ENCODE measurements at regions not wholly inside any gene's neighbourhood (a gene's known extent, or its start where the extent isn't known, plus 50 kb on each side); places are given as distances from the start of the nearest gene placed in this dataset.

- TF ChIP-seq POLR2AphosphoS5 (IDR thresholded peaks at IDR 0.05; ENCODE audit: low read depth, low read length) (no peak), SPI1 (IDR thresholded peaks at IDR 0.05; ENCODE audit: low read depth, low read length) (no peak), TAF1 (IDR thresholded peaks at IDR 0.05; ENCODE audit: low read depth, low read length) (no peak), POU2F2 (IDR thresholded peaks at IDR 0.05; ENCODE audit: low read depth, low read length) (no peak), PAX5 (IDR thresholded peaks at IDR 0.05; ENCODE audit: insufficient read depth, low read length, severe bottlenecking) (no peak), POLR2A (IDR thresholded peaks at IDR 0.05; ENCODE audit: low read depth, low read length) (no peak)
- FAIRE-seq (no peak), DNase-seq (ENCODE audit: insufficient read length, low spot score) (no peak)
These were observed 491.2 kb upstream of the FLRT2 start for GRCh38 chr14:85038526-85039352.

DNA sequence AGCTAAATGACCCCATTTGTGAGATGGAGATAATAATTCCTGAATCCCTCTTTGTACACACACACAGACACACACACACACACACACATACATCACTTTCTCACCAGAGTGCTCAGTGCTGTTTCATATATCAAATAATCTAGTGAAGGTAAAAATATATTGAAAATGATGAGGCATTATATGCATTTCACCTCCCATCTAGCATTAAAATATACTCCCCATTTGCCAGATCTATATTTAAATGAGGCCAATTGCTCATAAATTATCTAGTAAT is 490.7 kb upstream of the FLRT2 start:
- DNase-seq (ENCODE audit: insufficient read length, low spot score) (no peak), FAIRE-seq (no peak)
- TF ChIP-seq TAF1 (IDR thresholded peaks at IDR 0.05; ENCODE audit: low read depth, low read length): no peak
- no peak for TF ChIP-seq POLR2A (IDR thresholded peaks at IDR 0.05; ENCODE audit: low read depth, low read length)
- TF ChIP-seq SPI1 (IDR thresholded peaks at IDR 0.05; ENCODE audit: low read depth, low read length): no peak
- TF ChIP-seq PAX5 (IDR thresholded peaks at IDR 0.05; ENCODE audit: insufficient read depth, low read length, severe bottlenecking): no peak
- no peak for TF ChIP-seq POU2F2 (IDR thresholded peaks at IDR 0.05; ENCODE audit: low read depth, low read length)

GRCh38 chr14:85040046-85040685 is 489.8 kb upstream of the FLRT2 start:
- DNase-seq (ENCODE audit: insufficient read length, low spot score) (no peak), FAIRE-seq (no peak)
- TF ChIP-seq POLR2AphosphoS5 (IDR thresholded peaks at IDR 0.05; ENCODE audit: low read depth, low read length) (no peak), POU2F2 (IDR thresholded peaks at IDR 0.05; ENCODE audit: low read depth, low read length) (no peak)

DNA sequence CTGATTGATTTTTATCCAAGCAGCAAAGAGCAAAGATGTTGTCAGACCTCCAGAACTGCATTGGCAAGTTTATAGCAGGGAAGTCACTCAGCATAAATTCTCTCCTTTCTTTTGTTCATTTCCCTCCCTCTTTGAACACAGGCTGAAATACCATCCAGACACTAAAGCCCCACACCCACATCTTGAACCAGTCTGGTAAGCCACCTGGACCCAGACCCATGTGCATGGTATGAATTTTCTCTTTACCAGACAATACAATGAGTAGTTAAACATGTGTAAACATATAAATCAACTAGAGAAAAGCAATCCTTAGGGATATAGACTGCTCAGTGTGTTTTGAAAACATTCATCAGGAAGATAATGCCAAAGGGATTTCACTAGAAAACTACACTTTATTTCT is 488.3 kb upstream of the FLRT2 start:
- DNase-seq (ENCODE audit: insufficient read length, low spot score): no peak
- no peak for TF ChIP-seq POLR2AphosphoS5 (IDR thresholded peaks at IDR 0.05; ENCODE audit: low read depth, low read length)
- no peak for TF ChIP-seq TAF1 (IDR thresholded peaks at IDR 0.05; ENCODE audit: low read depth, low read length)
- no peak for TF ChIP-seq POU2F2 (IDR thresholded peaks at IDR 0.05; ENCODE audit: low read depth, low read length)
- TF ChIP-seq PAX5 (IDR thresholded peaks at IDR 0.05; ENCODE audit: insufficient read depth, low read length, severe bottlenecking): no peak
- no peak for TF ChIP-seq POLR2A (IDR thresholded peaks at IDR 0.05; ENCODE audit: low read depth, low read length)
- TF ChIP-seq SPI1 (IDR thresholded peaks at IDR 0.05; ENCODE audit: low read depth, low read length): no peak
- FAIRE-seq: no peak

DNA sequence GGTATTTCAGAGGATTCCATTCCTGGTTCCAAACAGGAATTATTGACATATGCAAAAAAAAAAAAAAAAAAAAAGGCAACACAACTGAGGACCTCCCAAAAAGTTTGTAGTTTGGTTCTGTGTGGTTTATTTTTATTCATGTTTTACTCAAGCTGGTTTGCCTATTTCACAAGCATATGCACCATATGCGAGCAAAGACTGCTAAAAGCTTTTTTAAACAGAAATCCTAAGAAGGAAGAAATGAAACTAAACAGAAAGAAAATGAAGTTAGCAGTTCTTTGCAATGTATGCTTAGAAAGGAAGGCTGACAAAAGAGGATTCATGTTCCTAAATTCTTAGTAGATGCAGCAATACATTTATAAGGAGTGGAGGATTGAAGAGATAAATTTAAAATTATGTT is 487.6 kb upstream of the FLRT2 start:
- DNase-seq (ENCODE audit: insufficient read length, low spot score): no peak
- no peak for TF ChIP-seq POLR2A (IDR thresholded peaks at IDR 0.05; ENCODE audit: low read depth, low read length)
- no peak for TF ChIP-seq POLR2AphosphoS5 (IDR thresholded peaks at IDR 0.05; ENCODE audit: low read depth, low read length)
- TF ChIP-seq PAX5 (IDR thresholded peaks at IDR 0.05; ENCODE audit: insufficient read depth, low read length, severe bottlenecking): no peak
- TF ChIP-seq TAF1 (IDR thresholded peaks at IDR 0.05; ENCODE audit: low read depth, low read length): no peak
- no peak for TF ChIP-seq SPI1 (IDR thresholded peaks at IDR 0.05; ENCODE audit: low read depth, low read length)
- no peak for TF ChIP-seq POU2F2 (IDR thresholded peaks at IDR 0.05; ENCODE audit: low read depth, low read length)
- no peak for FAIRE-seq

DNA sequence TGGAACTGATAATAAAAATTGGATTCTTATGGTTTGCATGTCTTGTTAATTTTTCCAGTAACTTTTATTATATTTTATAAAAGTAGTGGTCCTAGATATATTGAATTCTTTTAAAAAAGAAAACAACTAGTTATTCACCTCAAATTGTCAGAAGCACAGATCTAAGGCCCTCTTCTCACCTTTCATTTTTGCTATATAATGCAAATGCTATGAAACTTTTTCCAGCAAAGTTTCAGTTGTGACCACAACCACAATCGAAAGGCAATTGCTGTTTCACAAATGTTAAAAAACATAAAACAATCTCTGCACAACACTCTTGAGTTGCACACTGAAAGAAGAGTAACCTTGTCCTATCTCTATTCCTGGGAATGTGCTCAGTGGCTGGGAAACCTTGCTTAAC is 479.8 kb upstream of the FLRT2 start:
- TF ChIP-seq TAF1 (IDR thresholded peaks at IDR 0.05; ENCODE audit: low read depth, low read length) (no peak), POLR2AphosphoS5 (IDR thresholded peaks at IDR 0.05; ENCODE audit: low read depth, low read length) (no peak), POU2F2 (IDR thresholded peaks at IDR 0.05; ENCODE audit: low read depth, low read length) (no peak), PAX5 (IDR thresholded peaks at IDR 0.05; ENCODE audit: insufficient read depth, low read length, severe bottlenecking) (no peak), POLR2A (IDR thresholded peaks at IDR 0.05; ENCODE audit: low read depth, low read length) (no peak), SPI1 (IDR thresholded peaks at IDR 0.05; ENCODE audit: low read depth, low read length) (no peak)
- FAIRE-seq (no peak), DNase-seq (ENCODE audit: insufficient read length, low spot score) (no peak)

DNA sequence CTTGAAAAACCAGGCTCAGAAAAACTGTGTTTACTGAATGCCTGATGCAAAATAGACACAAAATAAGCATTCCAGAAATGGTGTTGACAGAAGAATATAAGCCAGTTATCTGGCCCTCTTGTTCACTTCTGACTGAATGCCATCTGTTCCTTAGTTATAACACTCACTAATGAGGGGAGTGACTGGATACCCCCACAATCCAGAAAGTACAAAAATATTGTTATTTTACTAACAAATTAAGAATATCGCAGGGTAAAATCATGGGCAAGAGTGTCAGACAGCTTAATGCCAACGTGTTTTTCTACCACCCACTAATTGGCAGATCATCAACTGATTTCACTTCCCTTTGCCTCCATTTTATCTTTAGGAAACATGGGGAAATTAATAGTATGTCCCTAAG is 477.3 kb upstream of the FLRT2 start:
- TF ChIP-seq POLR2AphosphoS5 (IDR thresholded peaks at IDR 0.05; ENCODE audit: low read depth, low read length): no peak
- no peak for TF ChIP-seq POU2F2 (IDR thresholded peaks at IDR 0.05; ENCODE audit: low read depth, low read length)
- TF ChIP-seq PAX5 (IDR thresholded peaks at IDR 0.05; ENCODE audit: insufficient read depth, low read length, severe bottlenecking): no peak
- no peak for TF ChIP-seq TAF1 (IDR thresholded peaks at IDR 0.05; ENCODE audit: low read depth, low read length)
- no peak for TF ChIP-seq SPI1 (IDR thresholded peaks at IDR 0.05; ENCODE audit: low read depth, low read length)
- no peak for TF ChIP-seq POLR2A (IDR thresholded peaks at IDR 0.05; ENCODE audit: low read depth, low read length)
- no peak for DNase-seq (ENCODE audit: insufficient read length, low spot score)
- no peak for FAIRE-seq

GRCh38 chr14:85054178-85054577 is 475.8 kb upstream of the FLRT2 start:
- no peak for TF ChIP-seq TAF1 (IDR thresholded peaks at IDR 0.05; ENCODE audit: low read depth, low read length)
- no peak for TF ChIP-seq POU2F2 (IDR thresholded peaks at IDR 0.05; ENCODE audit: low read depth, low read length)
- TF ChIP-seq POLR2AphosphoS5 (IDR thresholded peaks at IDR 0.05; ENCODE audit: low read depth, low read length): no peak
- TF ChIP-seq POLR2A (IDR thresholded peaks at IDR 0.05; ENCODE audit: low read depth, low read length): no peak
- TF ChIP-seq SPI1 (IDR thresholded peaks at IDR 0.05; ENCODE audit: low read depth, low read length): no peak
- no peak for TF ChIP-seq PAX5 (IDR thresholded peaks at IDR 0.05; ENCODE audit: insufficient read depth, low read length, severe bottlenecking)
- DNase-seq (ENCODE audit: insufficient read length, low spot score) (no peak), FAIRE-seq (no peak)

DNA sequence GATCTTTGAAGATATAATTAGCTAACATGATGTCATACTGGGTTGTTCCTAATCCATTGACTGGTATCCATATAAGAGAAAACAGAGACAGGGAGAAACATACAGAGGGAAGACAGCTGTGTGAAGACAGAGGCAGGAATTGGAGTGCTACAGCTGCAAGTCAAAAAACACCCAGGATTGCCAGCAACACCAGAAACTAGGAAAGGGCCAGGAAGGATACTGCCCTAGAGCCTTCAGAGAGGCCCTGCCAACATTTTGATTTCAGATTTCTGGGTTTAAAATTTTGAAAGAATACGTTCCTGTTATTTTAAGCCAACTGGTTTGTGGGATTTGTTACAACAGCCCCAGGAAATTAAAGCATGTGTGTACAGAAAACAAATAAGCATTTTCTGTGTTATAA is 473.7 kb upstream of the FLRT2 start:
- no peak for TF ChIP-seq TAF1 (IDR thresholded peaks at IDR 0.05; ENCODE audit: low read depth, low read length)
- TF ChIP-seq SPI1 (IDR thresholded peaks at IDR 0.05; ENCODE audit: low read depth, low read length): no peak
- TF ChIP-seq POLR2A (IDR thresholded peaks at IDR 0.05; ENCODE audit: low read depth, low read length): no peak
- TF ChIP-seq POLR2AphosphoS5 (IDR thresholded peaks at IDR 0.05; ENCODE audit: low read depth, low read length): no peak
- TF ChIP-seq POU2F2 (IDR thresholded peaks at IDR 0.05; ENCODE audit: low read depth, low read length): no peak
- no peak for TF ChIP-seq PAX5 (IDR thresholded peaks at IDR 0.05; ENCODE audit: insufficient read depth, low read length, severe bottlenecking)
- DNase-seq (ENCODE audit: insufficient read length, low spot score): no peak
- FAIRE-seq: no peak

All from GM12891 (cell line).